ENCODE measurements at regions not wholly inside any gene's neighbourhood (a gene's known extent, or its start where the extent isn't known, plus 50 kb on each side); places are given as distances from the start of the nearest gene placed in this dataset.

DNA sequence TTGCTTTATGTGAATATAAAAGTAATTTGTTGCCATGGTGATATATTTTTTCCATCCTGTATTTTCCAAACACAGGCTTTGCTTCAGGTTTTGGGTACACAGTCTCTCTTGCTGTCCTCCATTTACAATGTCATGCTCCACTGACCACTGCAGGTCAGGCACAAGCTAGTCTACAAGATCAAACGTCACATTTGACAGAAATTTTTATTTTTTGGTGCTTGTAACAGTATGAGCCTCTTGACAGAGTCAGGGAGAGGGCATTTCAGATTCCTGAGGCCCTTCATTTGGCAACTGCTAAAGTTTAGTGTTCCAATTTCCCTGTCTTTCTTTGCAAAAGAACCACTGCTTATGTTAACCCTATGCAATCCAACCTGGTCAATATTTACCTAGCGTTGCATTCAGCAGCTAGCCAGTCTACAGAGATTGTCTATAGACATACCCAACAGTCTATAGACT lies 175.0 kb downstream of the RFC3 start:
- TF ChIP-seq ZNF565 (CRISPR knock-in tag; conservative IDR thresholded peaks at IDR 0.05; ENCODE audit: low read depth), result no peak
- no peak for TF ChIP-seq SNAI2 (CRISPR knock-in tag; IDR thresholded peaks at IDR 0.05)
- TF ChIP-seq, protein P1, sequence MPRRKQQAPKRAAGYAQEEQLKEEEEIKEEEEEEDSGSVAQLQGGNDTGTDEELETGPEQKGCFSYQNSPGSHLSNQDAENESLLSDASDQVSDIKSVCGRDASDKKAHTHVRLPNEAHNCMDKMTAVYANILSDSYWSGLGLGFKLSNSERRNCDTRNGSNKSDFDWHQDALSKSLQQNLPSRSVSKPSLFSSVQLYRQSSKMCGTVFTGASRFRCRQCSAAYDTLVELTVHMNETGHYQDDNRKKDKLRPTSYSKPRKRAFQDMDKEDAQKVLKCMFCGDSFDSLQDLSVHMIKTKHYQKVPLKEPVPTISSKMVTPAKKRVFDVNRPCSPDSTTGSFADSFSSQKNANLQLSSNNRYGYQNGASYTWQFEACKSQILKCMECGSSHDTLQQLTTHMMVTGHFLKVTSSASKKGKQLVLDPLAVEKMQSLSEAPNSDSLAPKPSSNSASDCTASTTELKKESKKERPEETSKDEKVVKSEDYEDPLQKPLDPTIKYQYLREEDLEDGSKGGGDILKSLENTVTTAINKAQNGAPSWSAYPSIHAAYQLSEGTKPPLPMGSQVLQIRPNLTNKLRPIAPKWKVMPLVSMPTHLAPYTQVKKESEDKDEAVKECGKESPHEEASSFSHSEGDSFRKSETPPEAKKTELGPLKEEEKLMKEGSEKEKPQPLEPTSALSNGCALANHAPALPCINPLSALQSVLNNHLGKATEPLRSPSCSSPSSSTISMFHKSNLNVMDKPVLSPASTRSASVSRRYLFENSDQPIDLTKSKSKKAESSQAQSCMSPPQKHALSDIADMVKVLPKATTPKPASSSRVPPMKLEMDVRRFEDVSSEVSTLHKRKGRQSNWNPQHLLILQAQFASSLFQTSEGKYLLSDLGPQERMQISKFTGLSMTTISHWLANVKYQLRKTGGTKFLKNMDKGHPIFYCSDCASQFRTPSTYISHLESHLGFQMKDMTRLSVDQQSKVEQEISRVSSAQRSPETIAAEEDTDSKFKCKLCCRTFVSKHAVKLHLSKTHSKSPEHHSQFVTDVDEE (CRISPR knock-in tag; IDR thresholded peaks at IDR 0.05), result no peak
- no peak for TF ChIP-seq ESRRG (CRISPR knock-in tag; IDR thresholded peaks at IDR 0.05)
- no peak for TF ChIP-seq CSDC2 (CRISPR knock-in tag; IDR thresholded peaks at IDR 0.05)
- TF ChIP-seq ISL1 (CRISPR knock-in tag; IDR thresholded peaks at IDR 0.05), result no peak
- no peak for TF ChIP-seq PPARA (CRISPR knock-in tag; IDR thresholded peaks at IDR 0.05; ENCODE audit: borderline replicate concordance)
- TF ChIP-seq, protein P2, sequence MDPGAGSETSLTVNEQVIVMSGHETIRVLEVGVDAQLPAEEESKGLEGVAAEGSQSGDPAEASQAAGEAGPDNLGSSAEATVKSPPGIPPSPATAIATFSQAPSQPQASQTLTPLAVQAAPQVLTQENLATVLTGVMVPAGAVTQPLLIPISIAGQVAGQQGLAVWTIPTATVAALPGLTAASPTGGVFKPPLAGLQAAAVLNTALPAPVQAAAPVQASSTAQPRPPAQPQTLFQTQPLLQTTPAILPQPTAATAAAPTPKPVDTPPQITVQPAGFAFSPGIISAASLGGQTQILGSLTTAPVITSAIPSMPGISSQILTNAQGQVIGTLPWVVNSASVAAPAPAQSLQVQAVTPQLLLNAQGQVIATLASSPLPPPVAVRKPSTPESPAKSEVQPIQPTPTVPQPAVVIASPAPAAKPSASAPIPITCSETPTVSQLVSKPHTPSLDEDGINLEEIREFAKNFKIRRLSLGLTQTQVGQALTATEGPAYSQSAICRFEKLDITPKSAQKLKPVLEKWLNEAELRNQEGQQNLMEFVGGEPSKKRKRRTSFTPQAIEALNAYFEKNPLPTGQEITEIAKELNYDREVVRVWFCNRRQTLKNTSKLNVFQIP (CRISPR knock-in tag; IDR thresholded peaks at IDR 0.05; ENCODE audit: borderline replicate concordance, low read depth), result no peak
- TF ChIP-seq, protein P3, sequence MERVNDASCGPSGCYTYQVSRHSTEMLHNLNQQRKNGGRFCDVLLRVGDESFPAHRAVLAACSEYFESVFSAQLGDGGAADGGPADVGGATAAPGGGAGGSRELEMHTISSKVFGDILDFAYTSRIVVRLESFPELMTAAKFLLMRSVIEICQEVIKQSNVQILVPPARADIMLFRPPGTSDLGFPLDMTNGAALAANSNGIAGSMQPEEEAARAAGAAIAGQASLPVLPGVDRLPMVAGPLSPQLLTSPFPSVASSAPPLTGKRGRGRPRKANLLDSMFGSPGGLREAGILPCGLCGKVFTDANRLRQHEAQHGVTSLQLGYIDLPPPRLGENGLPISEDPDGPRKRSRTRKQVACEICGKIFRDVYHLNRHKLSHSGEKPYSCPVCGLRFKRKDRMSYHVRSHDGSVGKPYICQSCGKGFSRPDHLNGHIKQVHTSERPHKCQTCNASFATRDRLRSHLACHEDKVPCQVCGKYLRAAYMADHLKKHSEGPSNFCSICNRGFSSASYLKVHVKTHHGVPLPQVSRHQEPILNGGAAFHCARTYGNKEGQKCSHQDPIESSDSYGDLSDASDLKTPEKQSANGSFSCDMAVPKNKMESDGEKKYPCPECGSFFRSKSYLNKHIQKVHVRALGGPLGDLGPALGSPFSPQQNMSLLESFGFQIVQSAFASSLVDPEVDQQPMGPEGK (CRISPR knock-in tag; IDR thresholded peaks at IDR 0.05; ENCODE audit: borderline replicate concordance), result no peak
- ATAC-seq, result no peak

DNA sequence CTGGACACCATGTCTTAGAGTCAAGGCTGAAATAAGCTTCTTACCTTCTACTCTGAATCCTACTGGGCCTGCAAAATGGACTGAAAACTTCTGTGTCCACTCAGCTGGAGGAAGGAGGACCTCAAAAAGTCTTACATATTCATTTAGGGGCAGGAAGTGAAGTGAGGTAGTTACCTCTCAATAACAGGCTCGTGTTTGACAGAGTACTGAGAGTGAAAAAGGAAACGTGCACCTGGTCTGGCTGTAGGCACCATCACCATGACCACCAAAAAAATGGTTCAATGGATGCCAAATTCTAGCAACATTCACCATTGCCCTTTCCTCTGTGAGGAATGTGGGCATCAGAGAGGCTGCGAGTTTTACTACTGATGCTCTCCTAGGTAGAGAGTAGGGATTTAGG lies 176.2 kb downstream of the RFC3 start:
- TF ChIP-seq ARNTL (CRISPR knock-in tag; IDR thresholded peaks at IDR 0.05; ENCODE audit: borderline replicate concordance, low read depth) (no peak), BACH2 (CRISPR knock-in tag; IDR thresholded peaks at IDR 0.05; ENCODE audit: borderline replicate concordance) (no peak), TOX (CRISPR knock-in tag; IDR thresholded peaks at IDR 0.05; ENCODE audit: borderline replicate concordance) (no peak), ZNF8 (CRISPR knock-in tag; IDR thresholded peaks at IDR 0.05) (no peak), TCF4 (CRISPR knock-in tag; IDR thresholded peaks at IDR 0.05; ENCODE audit: borderline replicate concordance) (no peak), CSDC2 (CRISPR knock-in tag; IDR thresholded peaks at IDR 0.05) (no peak), GLIS3 (CRISPR knock-in tag; IDR thresholded peaks at IDR 0.05) (no peak), ZNF565 (CRISPR knock-in tag; conservative IDR thresholded peaks at IDR 0.05; ENCODE audit: low read depth) (no peak), ESRRG (CRISPR knock-in tag; IDR thresholded peaks at IDR 0.05) (no peak), ZNF70 (CRISPR knock-in tag; IDR thresholded peaks at IDR 0.05) (no peak), ISL1 (CRISPR knock-in tag; IDR thresholded peaks at IDR 0.05) (no peak), RARB (CRISPR knock-in tag; IDR thresholded peaks at IDR 0.05) (no peak), OSR1 (CRISPR knock-in tag; IDR thresholded peaks at IDR 0.05) (no peak), PPARA (CRISPR knock-in tag; IDR thresholded peaks at IDR 0.05; ENCODE audit: borderline replicate concordance) (no peak)
- TF ChIP-seq, protein P2 (CRISPR knock-in tag; IDR thresholded peaks at IDR 0.05; ENCODE audit: borderline replicate concordance, low read depth), result no peak
- TF ChIP-seq, protein P4, sequence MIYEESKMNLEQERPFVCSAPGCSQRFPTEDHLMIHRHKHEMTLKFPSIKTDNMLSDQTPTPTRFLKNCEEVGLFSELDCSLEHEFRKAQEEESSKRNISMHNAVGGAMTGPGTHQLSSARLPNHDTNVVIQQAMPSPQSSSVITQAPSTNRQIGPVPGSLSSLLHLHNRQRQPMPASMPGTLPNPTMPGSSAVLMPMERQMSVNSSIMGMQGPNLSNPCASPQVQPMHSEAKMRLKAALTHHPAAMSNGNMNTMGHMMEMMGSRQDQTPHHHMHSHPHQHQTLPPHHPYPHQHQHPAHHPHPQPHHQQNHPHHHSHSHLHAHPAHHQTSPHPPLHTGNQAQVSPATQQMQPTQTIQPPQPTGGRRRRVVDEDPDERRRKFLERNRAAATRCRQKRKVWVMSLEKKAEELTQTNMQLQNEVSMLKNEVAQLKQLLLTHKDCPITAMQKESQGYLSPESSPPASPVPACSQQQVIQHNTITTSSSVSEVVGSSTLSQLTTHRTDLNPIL (CRISPR knock-in tag; IDR thresholded peaks at IDR 0.05; ENCODE audit: low read depth), result no peak
- TF ChIP-seq, protein P1 (CRISPR knock-in tag; IDR thresholded peaks at IDR 0.05), result no peak
- no peak for ATAC-seq

All from SK-N-SH treated with all-trans-retinoic acid at 6 μM for 48 hours (cell line).